ENCODE measurements at regions not wholly inside any gene's neighbourhood (a gene's known extent, or its start where the extent isn't known, plus 50 kb on each side); places are given as distances from the start of the nearest gene placed in this dataset.

GRCh38 chr5:40431734-40432133 lies 248.0 kb upstream of the PTGER4 start:
- no peaks in the 10 kb centered on the region for H3K9me3 ChIP-seq (ENCODE audit: control insufficient read depth in 4 of 4, insufficient read depth in 3 of 4, low read length in 3 of 4)
- H3K27ac ChIP-seq (ENCODE audit: low read depth in 1 of 2, low read length in 1 of 2), result no peak overlapping the region
- WGBS, 2 donors, result 96 to 100% methylated on average over 1 of the region's 1 CpG
- peaks cover 0 to 7% (median 0%) of the 10 kb centered on the region in 5 donors for H3K4me1 ChIP-seq (ENCODE audit: control insufficient read depth in 5 of 5, insufficient read depth in 5 of 5, low read length in 5 of 5)
- TF ChIP-seq, protein P1, sequence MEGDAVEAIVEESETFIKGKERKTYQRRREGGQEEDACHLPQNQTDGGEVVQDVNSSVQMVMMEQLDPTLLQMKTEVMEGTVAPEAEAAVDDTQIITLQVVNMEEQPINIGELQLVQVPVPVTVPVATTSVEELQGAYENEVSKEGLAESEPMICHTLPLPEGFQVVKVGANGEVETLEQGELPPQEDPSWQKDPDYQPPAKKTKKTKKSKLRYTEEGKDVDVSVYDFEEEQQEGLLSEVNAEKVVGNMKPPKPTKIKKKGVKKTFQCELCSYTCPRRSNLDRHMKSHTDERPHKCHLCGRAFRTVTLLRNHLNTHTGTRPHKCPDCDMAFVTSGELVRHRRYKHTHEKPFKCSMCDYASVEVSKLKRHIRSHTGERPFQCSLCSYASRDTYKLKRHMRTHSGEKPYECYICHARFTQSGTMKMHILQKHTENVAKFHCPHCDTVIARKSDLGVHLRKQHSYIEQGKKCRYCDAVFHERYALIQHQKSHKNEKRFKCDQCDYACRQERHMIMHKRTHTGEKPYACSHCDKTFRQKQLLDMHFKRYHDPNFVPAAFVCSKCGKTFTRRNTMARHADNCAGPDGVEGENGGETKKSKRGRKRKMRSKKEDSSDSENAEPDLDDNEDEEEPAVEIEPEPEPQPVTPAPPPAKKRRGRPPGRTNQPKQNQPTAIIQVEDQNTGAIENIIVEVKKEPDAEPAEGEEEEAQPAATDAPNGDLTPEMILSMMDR (IDR thresholded peaks at IDR 0.05; ENCODE audit: control extremely low read depth, extremely low read depth), result no peak
- DNase-seq (no peak), ATAC-seq (ENCODE audit: insufficient read depth, low FRiP score) (no peak)
- H3K4me3 ChIP-seq, result no peak overlapping the region
- no peaks in the 10 kb centered on the region for H3K27me3 ChIP-seq (ENCODE audit: control insufficient read depth in 3 of 3, insufficient read depth in 3 of 3, low read length in 2 of 3)
- H3K9ac ChIP-seq (ENCODE audit: insufficient read depth in 1 of 2, low read length in 2 of 2), result no peak overlapping the region
- H3K36me3 ChIP-seq (ENCODE audit: control insufficient read depth in 4 of 4, insufficient read depth in 4 of 4, low read length in 4 of 4), result no peaks in the 10 kb centered on the region

DNA sequence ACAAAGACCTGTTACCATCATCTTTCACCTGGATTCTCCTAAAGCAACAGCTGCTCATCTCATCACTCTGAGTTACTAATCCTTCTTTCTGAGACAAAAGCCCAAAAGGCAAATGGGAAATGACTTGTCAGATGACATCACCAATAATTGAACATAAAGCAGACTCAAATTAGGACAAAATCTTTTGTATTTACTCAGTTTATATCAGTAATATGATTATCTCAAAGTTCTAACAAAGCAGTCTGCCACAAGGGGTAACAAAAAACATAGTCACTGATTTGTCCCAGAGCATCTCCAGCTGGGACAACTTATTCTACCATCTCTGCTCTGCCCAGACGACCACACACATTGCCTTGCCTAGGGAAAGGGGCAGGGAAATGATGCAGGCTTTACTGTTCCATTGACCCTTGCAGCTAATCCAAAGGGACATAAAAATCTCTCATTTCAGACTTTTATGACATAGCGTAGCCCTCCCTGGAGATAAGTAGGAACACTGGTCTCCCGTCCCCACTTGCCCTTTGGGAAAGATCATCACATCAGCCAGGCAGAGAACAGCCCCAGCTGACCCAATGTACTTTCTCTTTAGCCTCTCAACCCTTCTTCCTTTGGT lies 249.5 kb upstream of the PTGER4 start:
- H3K36me3 ChIP-seq (ENCODE audit: control insufficient read depth in 4 of 4, insufficient read depth in 4 of 4, low read length in 4 of 4), result no peaks in the 10 kb centered on the region
- ATAC-seq (ENCODE audit: insufficient read depth, low FRiP score) (no peak), DNase-seq (peak; percentile 19 to 55 (median 31))
- H3K27ac ChIP-seq (ENCODE audit: low read depth in 1 of 2, low read length in 1 of 2), result no peak overlapping the region
- 85 to 94% methylated on average over 3 of the region's 3 CpGs for WGBS, 2 donors
- peaks cover 0 to 7% (median 0%) of the 10 kb centered on the region in 5 donors for H3K4me1 ChIP-seq (ENCODE audit: control insufficient read depth in 5 of 5, insufficient read depth in 5 of 5, low read length in 5 of 5)
- no peak overlapping the region for H3K4me3 ChIP-seq
- no peak overlapping the region for H3K9ac ChIP-seq (ENCODE audit: insufficient read depth in 1 of 2, low read length in 2 of 2)
- H3K27me3 ChIP-seq (ENCODE audit: control insufficient read depth in 3 of 3, insufficient read depth in 3 of 3, low read length in 2 of 3), result no peaks in the 10 kb centered on the region
- no peaks in the 10 kb centered on the region for H3K9me3 ChIP-seq (ENCODE audit: control insufficient read depth in 4 of 4, insufficient read depth in 3 of 4, low read length in 3 of 4)
- TF ChIP-seq, protein P1 (IDR thresholded peaks at IDR 0.05; ENCODE audit: control extremely low read depth, extremely low read depth), result no peak

GRCh38 chr5:40429258-40430100 lies 250.2 kb upstream of the PTGER4 start:
- no peak overlapping the region for H3K9ac ChIP-seq (ENCODE audit: insufficient read depth in 1 of 2, low read length in 2 of 2)
- WGBS, 2 donors, result 19 to 34% methylated on average over 2 of the region's 2 CpGs

More at GRCh38 chr5:40429258-40430100, 250.2 kb upstream of the PTGER4 start:
- ATAC-seq (ENCODE audit: insufficient read depth, low FRiP score), result peak; percentile 66
- no peaks in the 10 kb centered on the region for H3K36me3 ChIP-seq (ENCODE audit: control insufficient read depth in 4 of 4, insufficient read depth in 4 of 4, low read length in 4 of 4)
- no peak overlapping the region for H3K4me3 ChIP-seq
- peak; percentile 13 to 42 (median 22) for DNase-seq
- TF ChIP-seq, protein P1 (IDR thresholded peaks at IDR 0.05; ENCODE audit: control extremely low read depth, extremely low read depth), result no peak
- peak overlapping the region in 1 of 2 donors; percentile 9 for H3K27ac ChIP-seq (ENCODE audit: low read depth in 1 of 2, low read length in 1 of 2)
- H3K9me3 ChIP-seq (ENCODE audit: control insufficient read depth in 4 of 4, insufficient read depth in 3 of 4, low read length in 3 of 4), result peaks cover 0 to 3% (median 0%) of the 10 kb centered on the region in 4 donors
- H3K27me3 ChIP-seq (ENCODE audit: control insufficient read depth in 3 of 3, insufficient read depth in 3 of 3, low read length in 2 of 3), result no peaks in the 10 kb centered on the region
- peaks cover 0 to 7% (median 0%) of the 10 kb centered on the region in 5 donors for H3K4me1 ChIP-seq (ENCODE audit: control insufficient read depth in 5 of 5, insufficient read depth in 5 of 5, low read length in 5 of 5)
